IMR-90 (cell line): ENCODE measurements at regions not wholly inside any gene's neighbourhood (a gene's known extent, or its start where the extent isn't known, plus 50 kb on each side); places are given as distances from the start of the nearest gene placed in this dataset.
A peak's percentile ranks its signal among the peaks of the same experiment; 100 is the strongest.

Experiments used
- ATAC-seq: fragments of 200-7000 bp; cut with Tn5 transposase; 2 replicates; pipeline ENCODE4 v1.9.1; 2020; ENCODE audit warnings: low read depth, mild to moderate bottlenecking, moderate library complexity
- BruUV-seq: library from RNA; stranded (reverse); fragments of 400-500 nt; replicated peaks from 2 replicates; lab custom pipeline; 2021; lab: Mats Ljungman, UMichigan
- CTCF ChIA-PET: fragments of 300-600 bp; formaldehyde crosslinking; extraction: SDS; loops from one replicate; lab custom pipeline; 2021; ENCODE audit warnings: antibody characterized with exemption; lab: Yijun Ruan, JAX
- POLR2A ChIA-PET: fragments of 300-600 bp; sonication (Branson Sonifier 250); formaldehyde crosslinking; loops from one replicate; lab custom pipeline; 2022; ENCODE audit warnings: antibody characterized with exemption; ENCODE audit not compliant: unreplicated experiment; lab: Charles Lee
- DNase-seq: peaks from one replicate; pipeline ENCODE4 v3.0.0; 2013
- H2AFZ ChIP-seq: replicated peaks from 2 replicates; pipeline ENCODE3; 2013; ENCODE audit warnings: low read length, mild to moderate bottlenecking; ENCODE audit not compliant: poor library complexity
- H2AK5ac ChIP-seq: 2 replicates; pipeline ENCODE4 v1.6.1; 2013; ENCODE audit warnings: low read depth, low read length, inconsistent platforms
- H2AK9ac ChIP-seq: replicated peaks from 2 replicates; pipeline ENCODE3; 2013; ENCODE audit warnings: mild to moderate bottlenecking, low read depth, low read length, moderate library complexity; ENCODE audit not compliant: poor library complexity
- H2BK120ac ChIP-seq: 2 replicates; pipeline ENCODE4 v1.6.1; 2013; ENCODE audit warnings: low read depth, low read length, inconsistent platforms
- H2BK15ac ChIP-seq: 3 replicates; pipeline ENCODE4 v1.6.1; 2013; ENCODE audit warnings: low read depth, low read length, inconsistent platforms
- H2BK20ac ChIP-seq: 2 replicates; pipeline ENCODE4 v1.6.1; 2013; ENCODE audit warnings: low read depth, mild to moderate bottlenecking, inconsistent platforms, low read length, moderate library complexity
- H2BK5ac ChIP-seq: 2 replicates; pipeline ENCODE4 v1.6.1; 2013; ENCODE audit warnings: mild to moderate bottlenecking, low read depth, low read length, inconsistent platforms; ENCODE audit not compliant: poor library complexity, severe bottlenecking
- H3K14ac ChIP-seq: replicated peaks from 2 replicates; pipeline ENCODE4 v1.6.1; 2013; ENCODE audit warnings: low read depth, low read length, inconsistent platforms
- H3K18ac ChIP-seq: 2 replicates; pipeline ENCODE4 v1.6.1; 2013; ENCODE audit warnings: low read depth, low read length, control low read depth
- H3K23ac ChIP-seq: 2 replicates; pipeline ENCODE4 v1.6.1; 2013; ENCODE audit warnings: low read depth, low read length, inconsistent platforms
- H3K27ac ChIP-seq: 2 replicates; pipeline ENCODE4 v1.5.1; 2013; ENCODE audit warnings: mild to moderate bottlenecking, control low read depth, low read length; ENCODE audit not compliant: insufficient read depth
- H3K27me3 ChIP-seq: 2 replicates; pipeline ENCODE4 v1.6.1; 2013; ENCODE audit warnings: low read length; ENCODE audit not compliant: control insufficient read depth, insufficient read depth
- H3K36me3 ChIP-seq: 2 replicates; pipeline ENCODE4 v1.6.1; 2013; ENCODE audit warnings: low read length, mixed read lengths; ENCODE audit not compliant: control insufficient read depth, insufficient read depth
- H3K4ac ChIP-seq: 2 replicates; pipeline ENCODE4 v1.6.1; 2013; ENCODE audit warnings: low read depth, low read length, inconsistent platforms
- H3K4me1 ChIP-seq: 2 replicates; pipeline ENCODE4 v1.6.1; 2013; ENCODE audit warnings: low read length, mixed read lengths; ENCODE audit not compliant: control insufficient read depth, insufficient read depth
- H3K4me2 ChIP-seq: 2 replicates; pipeline ENCODE4 v1.6.1; 2013; ENCODE audit warnings: low read depth, mild to moderate bottlenecking, control low read depth, low read length, moderate library complexity
- H3K4me3 ChIP-seq: 2 replicates; pipeline ENCODE4 v1.5.1; 2013; ENCODE audit warnings: low read depth, mild to moderate bottlenecking, control low read depth, low read length, moderate library complexity; ENCODE audit not compliant: insufficient read depth
- H3K56ac ChIP-seq: 2 replicates; pipeline ENCODE4 v1.6.1; 2013; ENCODE audit warnings: low read length, inconsistent platforms; ENCODE audit not compliant: insufficient read depth; ENCODE audit errors: extremely low read depth
- H3K79me1 ChIP-seq, 2 experiments: 2 replicates each; pipeline ENCODE4 v1.6.1; 2013; ENCODE audit warnings: low read length in 2 of 2, inconsistent platforms in 1 of 2, low read depth in 1 of 2
- H3K9ac ChIP-seq: 2 replicates; pipeline ENCODE4 v1.6.1; 2013; ENCODE audit warnings: low read depth, low read length, control low read depth
- H3K9me1 ChIP-seq: 2 replicates; pipeline ENCODE4 v1.6.1; 2013; ENCODE audit warnings: low read length, inconsistent platforms; ENCODE audit not compliant: insufficient read depth
- H3K9me3 ChIP-seq: 2 replicates; pipeline ENCODE4 v1.6.1; 2013; ENCODE audit warnings: low read length; ENCODE audit not compliant: control insufficient read depth, insufficient read depth
- H4K20me1 ChIP-seq: 2 replicates; pipeline ENCODE4 v1.6.1; 2013; ENCODE audit warnings: low read length, inconsistent platforms; ENCODE audit not compliant: insufficient read depth
- H4K5ac ChIP-seq: 2 replicates; pipeline ENCODE4 v1.6.1; 2013; ENCODE audit warnings: mild to moderate bottlenecking, low read depth, low read length, control low read depth
- H4K8ac ChIP-seq, 2 experiments: 2 replicates each; pipeline ENCODE4 v1.6.1; 2013; ENCODE audit warnings: low read depth in 2 of 2, low read length in 2 of 2, control low read depth in 1 of 2, inconsistent platforms in 1 of 2
- H4K91ac ChIP-seq: 2 replicates; pipeline ENCODE4 v1.6.1; 2013; ENCODE audit warnings: low read depth, low read length, inconsistent platforms; ENCODE audit not compliant: insufficient read depth
- WGBS, 2 experiments: methylation state at CpG; one replicate each; pipeline versions ENCODE4 v1.1.5 to v1.1.7; 2013; ENCODE audit warnings: missing lambda C conversion rate in 2 of 2; ENCODE audit not compliant: insufficient read length in 1 of 2; ENCODE audit errors: extremely low coverage in 2 of 2; 5-methylcytosine and 5-hydroxymethylcytosine counted together
- dilution Hi-C: fragments of 300-500 bp; cut with HindIII; formaldehyde crosslinking; loops from one replicate; pipeline ENCODE4 v1.14.3; 2018; ENCODE audit warnings: low sequenced_read_pairs; ENCODE audit not compliant: unreplicated experiment
- in situ Hi-C: fragments of 300-500 bp; cut with MboI; formaldehyde crosslinking; loops from 3 replicates; pipeline ENCODE4 v1.14.3; 2019; ENCODE audit warnings: low sequenced_read_pairs, inconsistent platforms, mixed read lengths
- intact Hi-C: fragments of 100-400 bp; cut with micrococcal nuclease; formaldehyde crosslinking; loops from 2 replicates; pipeline ENCODE4 v1.10.0; 2022
- TF ChIP-seq, protein P1 (sequence below): fragments of 150-350 bp; IDR thresholded peaks from 2 replicates; pipeline ENCODE4 v1.6.1; 2016; ENCODE audit warnings: low read depth, mild to moderate bottlenecking, low read length, moderate library complexity, borderline replicate concordance

DNA sequence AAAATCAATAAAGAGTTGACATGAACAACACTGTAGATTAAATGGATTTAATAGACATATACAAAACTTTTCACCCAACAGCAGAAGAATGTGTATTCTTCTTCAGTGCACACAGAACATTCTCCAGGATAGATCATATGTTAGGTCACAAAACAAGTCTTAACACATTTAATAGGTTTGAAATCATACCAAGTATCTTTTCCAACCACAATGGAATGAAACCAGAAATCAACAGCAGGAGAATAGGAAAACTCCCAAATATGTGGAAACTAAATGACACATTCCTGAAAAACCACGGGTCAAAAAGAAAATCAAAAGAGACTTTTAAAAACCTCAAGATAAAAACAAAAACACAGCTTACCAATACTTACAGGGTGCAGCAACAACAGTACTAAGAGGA, 790.1 kb upstream of the ZNF608 start:
- Histone ChIP-seq H2BK15ac (no peak overlapping the region), H2BK20ac (no peak overlapping the region), H4K91ac (no peak overlapping the region), H3K23ac (no peak overlapping the region), H3K4me2 (no peak overlapping the region), H3K9ac (no peak overlapping the region), H3K56ac (no peak overlapping the region), H3K4ac (no peak overlapping the region), H3K4me3 (no peak overlapping the region), H2BK120ac (no peak overlapping the region), H2AFZ (no peak overlapping the region), H3K18ac (no peak overlapping the region), H2AK5ac (no peak overlapping the region), H3K4me1 (no peaks in the 10 kb centered on the region), H2BK5ac (no peak overlapping the region), H4K8ac (no peak overlapping the region), H3K9me3 (peaks cover 10% of the 10 kb centered on the region; the same call in 1 of the 2 replicates), H3K14ac (no peak overlapping the region), H3K27ac (no peak overlapping the region), H4K20me1 (no peaks in the 10 kb centered on the region), H2AK9ac (no peak overlapping the region), H3K79me1 (no peaks in the 10 kb centered on the region), H3K27me3 (no peaks in the 10 kb centered on the region), H4K5ac (no peak overlapping the region), H3K9me1 (no peaks in the 10 kb centered on the region), H3K36me3 (no peaks in the 10 kb centered on the region)
- DNase-seq (peak; percentile 27), ATAC-seq (peak; percentile 59)
- BruUV-seq: no TSS peak
- WGBS, 2 experiments: no CpG with 5 or more reads among the region's 1 CpG
- TF ChIP-seq, protein P1, sequence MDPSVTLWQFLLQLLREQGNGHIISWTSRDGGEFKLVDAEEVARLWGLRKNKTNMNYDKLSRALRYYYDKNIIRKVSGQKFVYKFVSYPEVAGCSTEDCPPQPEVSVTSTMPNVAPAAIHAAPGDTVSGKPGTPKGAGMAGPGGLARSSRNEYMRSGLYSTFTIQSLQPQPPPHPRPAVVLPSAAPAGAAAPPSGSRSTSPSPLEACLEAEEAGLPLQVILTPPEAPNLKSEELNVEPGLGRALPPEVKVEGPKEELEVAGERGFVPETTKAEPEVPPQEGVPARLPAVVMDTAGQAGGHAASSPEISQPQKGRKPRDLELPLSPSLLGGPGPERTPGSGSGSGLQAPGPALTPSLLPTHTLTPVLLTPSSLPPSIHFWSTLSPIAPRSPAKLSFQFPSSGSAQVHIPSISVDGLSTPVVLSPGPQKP: no peak
- POLR2A ChIA-PET: no interaction called here
- in situ Hi-C loops (no loop called here), dilution Hi-C loops (no loop called here), intact Hi-C loops (no loop called here)
- CTCF ChIA-PET: no interaction called here
